Thoracic aorta (tissue), 2 donors: ENCODE measurements at regions not wholly inside any gene's neighbourhood (a gene's known extent, or its start where the extent isn't known, plus 50 kb on each side); places are given as distances from the start of the nearest gene placed in this dataset.

ENCODE experiments used
- ATAC-seq: fragments of 150-250 bp; one replicate; pipeline ENCODE4 v1.8.0; 2017; ENCODE audit warnings: low read depth; ENCODE audit not compliant: insufficient number of reproducible peaks, low FRiP score
- DNase-seq: peaks from one replicate; pipeline ENCODE4 v3.0.0-alpha.2; 2020; ENCODE audit warnings: low spot score
- H3K27ac ChIP-seq, 2 donors: fragments of 200-600 bp; sonication (generic); 1 replicate in 1 of 2; 2 replicates in 1 of 2; pipeline ENCODE4 v1.5.1; 2016; ENCODE audit warnings: mild to moderate bottlenecking in 2 of 2, moderate library complexity in 2 of 2
- H3K27me3 ChIP-seq: fragments of 200-600 bp; sonication (generic); replicated peaks from 2 replicates; pipeline ENCODE4 v1.6.0; 2016; ENCODE audit warnings: mild to moderate bottlenecking; ENCODE audit not compliant: insufficient read depth
- H3K36me3 ChIP-seq: fragments of 200-600 bp; sonication (generic); one replicate; pipeline ENCODE4 v1.5.1; 2016
- H3K4me1 ChIP-seq, 2 donors: fragments of 200-600 bp; sonication (generic); 1 replicate in 1 of 2; 2 replicates in 1 of 2; pipeline versions ENCODE4 v1.5.1 to v1.6.0; 2016; ENCODE audit warnings: low read depth in 2 of 2, mild to moderate bottlenecking in 1 of 2; ENCODE audit not compliant: control insufficient read depth in 1 of 2
- H3K4me3 ChIP-seq: fragments of 200-600 bp; sonication (generic); 2 replicates; pipeline ENCODE4 v1.5.1; 2016; ENCODE audit warnings: mild to moderate bottlenecking
- H3K9me3 ChIP-seq: fragments of 200-600 bp; sonication (generic); 2 replicates; pipeline ENCODE4 v1.5.1; 2016
- TF ChIP-seq, protein P1 (sequence below): fragments of 200-600 bp; sonication (generic); IDR thresholded peaks from one replicate; pipeline ENCODE4 v1.5.1; 2019; ENCODE audit warnings: antibody characterized with exemption

DNA sequence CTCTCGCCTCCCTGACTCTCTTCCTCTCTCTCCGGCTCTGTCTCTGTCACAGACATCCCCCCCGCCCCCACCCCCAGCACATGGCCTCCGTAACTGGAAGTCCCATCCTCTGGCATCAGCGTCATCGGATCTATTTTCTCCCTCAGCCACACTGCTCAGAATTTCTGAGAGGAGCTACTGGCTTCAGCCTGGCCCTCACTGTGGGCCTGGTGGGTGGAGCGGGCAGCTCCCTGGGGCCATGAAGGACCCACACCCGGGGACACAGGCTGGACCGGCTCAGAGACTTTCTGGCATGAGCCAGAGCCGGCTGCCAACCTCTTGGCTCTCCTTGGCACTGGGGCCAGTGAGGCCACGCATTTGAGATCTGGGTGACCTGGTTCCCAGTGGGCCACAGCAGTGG lies 61.2 kb upstream of the CASZ1 start:
- Histone ChIP-seq H3K36me3 (no peaks in the 10 kb centered on the region), H3K9me3 (no peaks in the 10 kb centered on the region), H3K4me1 (peaks cover 0 to 5% of the 10 kb centered on the region in 2 donors), H3K27ac (no peak overlapping the region), H3K27me3 (no peaks in the 10 kb centered on the region), H3K4me3 (no peak overlapping the region)
- TF ChIP-seq, protein P1, sequence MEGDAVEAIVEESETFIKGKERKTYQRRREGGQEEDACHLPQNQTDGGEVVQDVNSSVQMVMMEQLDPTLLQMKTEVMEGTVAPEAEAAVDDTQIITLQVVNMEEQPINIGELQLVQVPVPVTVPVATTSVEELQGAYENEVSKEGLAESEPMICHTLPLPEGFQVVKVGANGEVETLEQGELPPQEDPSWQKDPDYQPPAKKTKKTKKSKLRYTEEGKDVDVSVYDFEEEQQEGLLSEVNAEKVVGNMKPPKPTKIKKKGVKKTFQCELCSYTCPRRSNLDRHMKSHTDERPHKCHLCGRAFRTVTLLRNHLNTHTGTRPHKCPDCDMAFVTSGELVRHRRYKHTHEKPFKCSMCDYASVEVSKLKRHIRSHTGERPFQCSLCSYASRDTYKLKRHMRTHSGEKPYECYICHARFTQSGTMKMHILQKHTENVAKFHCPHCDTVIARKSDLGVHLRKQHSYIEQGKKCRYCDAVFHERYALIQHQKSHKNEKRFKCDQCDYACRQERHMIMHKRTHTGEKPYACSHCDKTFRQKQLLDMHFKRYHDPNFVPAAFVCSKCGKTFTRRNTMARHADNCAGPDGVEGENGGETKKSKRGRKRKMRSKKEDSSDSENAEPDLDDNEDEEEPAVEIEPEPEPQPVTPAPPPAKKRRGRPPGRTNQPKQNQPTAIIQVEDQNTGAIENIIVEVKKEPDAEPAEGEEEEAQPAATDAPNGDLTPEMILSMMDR: no peak
- no peak for ATAC-seq
- no peak for DNase-seq

DNA sequence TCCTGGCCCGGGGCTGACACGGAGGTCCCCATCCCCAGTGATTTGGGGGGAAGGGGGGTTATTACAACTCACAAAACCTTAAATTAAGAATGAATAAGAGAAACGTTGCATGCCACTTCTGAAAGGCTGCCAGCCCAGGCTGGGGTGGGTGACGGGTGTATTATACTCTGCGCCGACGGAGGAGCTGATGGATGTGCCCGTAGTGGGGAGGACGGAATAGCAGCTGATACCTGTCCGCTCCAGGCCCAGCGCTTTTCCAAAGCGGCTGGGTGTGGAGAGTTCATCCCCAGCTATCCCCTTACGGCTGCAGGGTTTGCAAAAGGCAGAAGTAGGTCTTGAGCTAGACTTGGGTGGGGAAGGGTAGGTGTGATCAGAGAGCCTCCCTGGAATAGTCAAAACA lies 63.8 kb upstream of the CASZ1 start:
- TF ChIP-seq, protein P1: no peak
- H3K4me3 ChIP-seq: no peak overlapping the region
- H3K4me1 ChIP-seq: peaks cover 0 to 10% of the 10 kb centered on the region in 2 donors
- no peak overlapping the region for H3K27ac ChIP-seq
- H3K9me3 ChIP-seq: no peaks in the 10 kb centered on the region
- DNase-seq: no peak
- H3K36me3 ChIP-seq: no peaks in the 10 kb centered on the region
- no peaks in the 10 kb centered on the region for H3K27me3 ChIP-seq
- no peak for ATAC-seq

DNA sequence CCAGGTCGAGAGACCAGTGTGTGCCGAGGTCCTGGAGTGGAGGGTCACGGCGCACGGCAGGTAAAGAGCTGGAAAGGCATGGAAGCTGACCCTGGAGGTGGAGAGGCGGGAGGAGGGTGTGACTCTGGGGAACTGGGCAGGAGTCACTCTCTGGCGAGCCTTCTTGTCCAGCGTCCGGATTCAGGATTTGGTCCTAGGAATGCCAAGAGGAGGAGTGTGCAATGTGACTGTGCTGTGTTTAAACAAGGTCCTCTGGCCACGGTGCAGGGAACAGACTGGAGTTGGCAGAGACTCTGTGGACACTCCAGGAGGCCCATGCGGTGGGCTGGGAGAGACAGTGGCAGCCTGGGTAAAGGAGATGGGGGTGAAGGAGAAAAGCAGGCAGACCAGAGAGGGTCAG lies 64.2 kb upstream of the CASZ1 start:
- Histone ChIP-seq H3K27ac (no peak overlapping the region), H3K36me3 (no peaks in the 10 kb centered on the region), H3K4me3 (no peak overlapping the region), H3K9me3 (no peaks in the 10 kb centered on the region), H3K4me1 (peaks cover 0 to 10% of the 10 kb centered on the region in 2 donors), H3K27me3 (no peaks in the 10 kb centered on the region)
- TF ChIP-seq, protein P1: no peak
- ATAC-seq: no peak
- DNase-seq: no peak

DNA sequence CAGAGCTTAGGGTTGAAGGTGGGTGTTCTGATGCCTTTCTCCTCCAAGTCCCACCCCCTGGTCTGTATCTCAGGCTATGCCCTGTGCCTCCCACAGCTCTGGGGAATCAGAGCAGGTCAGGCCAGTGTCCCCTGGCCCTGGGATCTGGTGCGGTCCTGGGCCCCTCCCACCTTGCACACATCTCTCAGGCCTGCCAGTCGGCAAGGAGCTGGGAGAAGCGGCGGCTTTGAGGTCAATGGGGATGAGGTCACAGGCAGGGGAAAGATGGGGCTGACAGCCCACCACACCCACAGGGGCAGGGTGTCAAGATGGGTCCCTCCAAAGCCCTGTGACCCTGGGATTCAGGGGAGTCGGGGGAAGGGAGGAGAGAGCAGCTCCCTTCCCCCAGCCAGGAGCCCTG lies 65.4 kb upstream of the CASZ1 start:
- H3K9me3 ChIP-seq: no peaks in the 10 kb centered on the region
- ATAC-seq (no peak), DNase-seq (no peak)
- no peaks in the 10 kb centered on the region for H3K27me3 ChIP-seq
- H3K4me1 ChIP-seq: peaks cover 4 to 16% of the 10 kb centered on the region in 2 donors
- no peak overlapping the region for H3K4me3 ChIP-seq
- H3K27ac ChIP-seq: no peak overlapping the region
- TF ChIP-seq, protein P1: no peak
- no peaks in the 10 kb centered on the region for H3K36me3 ChIP-seq

DNA sequence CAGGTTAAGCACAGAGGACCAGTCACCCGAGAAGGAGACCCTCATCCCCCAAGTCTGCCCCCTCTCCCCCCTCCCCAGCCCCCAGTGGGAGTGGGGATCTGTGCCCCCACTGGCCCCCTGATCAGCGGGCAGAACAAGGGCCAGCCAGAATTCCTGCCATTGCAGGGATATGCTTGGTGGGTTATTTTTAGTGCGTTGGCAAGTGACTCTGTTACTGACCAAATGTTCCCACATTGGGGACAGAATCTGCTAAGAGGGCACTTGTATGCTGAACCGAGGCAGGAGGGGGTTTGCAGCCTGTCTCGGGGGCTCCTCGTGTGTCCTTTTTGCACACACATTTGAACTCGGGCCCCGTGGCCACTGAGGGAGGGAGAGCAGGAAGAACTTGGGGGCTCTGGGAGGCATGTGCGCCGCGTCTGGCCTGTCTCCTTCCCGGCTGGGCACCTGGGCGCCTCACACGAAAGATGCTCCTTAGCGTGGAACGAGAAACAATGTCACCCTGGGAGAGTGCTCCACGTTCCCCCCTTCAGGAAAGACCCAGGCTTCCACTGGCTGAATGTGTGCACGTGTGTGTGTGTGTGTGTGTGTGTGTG lies 66.4 kb upstream of the CASZ1 start:
- DNase-seq: no peak
- H3K36me3 ChIP-seq: no peaks in the 10 kb centered on the region
- no peaks in the 10 kb centered on the region for H3K9me3 ChIP-seq
- H3K27ac ChIP-seq: no peak overlapping the region
- ATAC-seq: no peak
- TF ChIP-seq, protein P1: no peak
- peaks cover 9 to 22% of the 10 kb centered on the region in 2 donors for H3K4me1 ChIP-seq
- no peaks in the 10 kb centered on the region for H3K27me3 ChIP-seq
- H3K4me3 ChIP-seq: no peak overlapping the region
